HepG2 (cell line): ENCODE measurements at regions not wholly inside any gene's neighbourhood (a gene's known extent, or its start where the extent isn't known, plus 50 kb on each side); places are given as distances from the start of the nearest gene placed in this dataset.

Source experiments
- ARID2 ChIP-seq: sonication (generic); formaldehyde crosslinking; IDR thresholded peaks from 2 replicates; pipeline ENCODE4 v1.8.1; 2022; ENCODE audit warnings: mild to moderate bottlenecking, missing genetic modification reagents, borderline replicate concordance
- ATF7 ChIP-seq, 2 experiments: fragments of 450-650 bp in 1 of 2; sonication (generic) in 1 of 2; formaldehyde crosslinking in 1 of 2; IDR thresholded peaks; 2 replicates each; pipeline versions ENCODE4 v1.4.0 to v1.6.1; 2016 to 2020; ENCODE audit warnings: antibody characterized with exemption in 1 of 2, mild to moderate bottlenecking in 1 of 2, missing genetic modification reagents in 1 of 2
- CTCF ChIP-seq: sonication (generic); formaldehyde crosslinking; IDR thresholded peaks from 2 replicates; pipeline ENCODE4 v1.5.0; 2020; ENCODE audit warnings: mild to moderate bottlenecking, missing genetic modification reagents, moderate library complexity
- EP300 ChIP-seq, 3 experiments: sonication (generic) in 1 of 3; formaldehyde crosslinking in 1 of 3; IDR thresholded peaks; 2 replicates each; pipeline versions ENCODE4 v1.5.1 to v1.6.1; 2011 to 2020; ENCODE audit warnings: low read depth in 2 of 3, low read length in 2 of 3, borderline replicate concordance in 1 of 3, improper control_type of control experiment in 1 of 3, mild to moderate bottlenecking in 1 of 3, missing genetic modification reagents in 1 of 3, moderate library complexity in 1 of 3
- GABPA ChIP-seq, 2 experiments: IDR thresholded peaks; 2 replicates each; pipeline ENCODE4 v1.6.1; 2011 to 2016; ENCODE audit warnings: low read depth in 2 of 2, low read length in 1 of 2, missing biosample characterization in 1 of 2, missing genetic modification characterization in 1 of 2
- JUNB ChIP-seq: sonication (generic); formaldehyde crosslinking; IDR thresholded peaks from 2 replicates; pipeline ENCODE4 v1.8.0; 2022; ENCODE audit warnings: missing genetic modification reagents, mild to moderate bottlenecking, borderline replicate concordance
- KAT7 ChIP-seq: IDR thresholded peaks from 2 replicates; pipeline ENCODE4 v1.6.1; 2018; ENCODE audit warnings: borderline replicate concordance, missing compliant biosample characterization
- MAFK ChIP-seq, 2 experiments: IDR thresholded peaks in 1 of 2; conservative IDR thresholded peaks in 1 of 2; 2 replicates each; pipeline ENCODE4 v1.6.1; 2011; ENCODE audit warnings: improper control_type of control experiment in 2 of 2, low read length in 2 of 2
- POLR2A ChIP-seq, 2 experiments: IDR thresholded peaks; 2 replicates each; pipeline ENCODE4 v1.6.1; 2011; ENCODE audit warnings: low read depth in 2 of 2, low read length in 2 of 2, mild to moderate bottlenecking in 1 of 2, moderate library complexity in 1 of 2; ENCODE audit not compliant: insufficient read depth in 1 of 2
- POLR2AphosphoS2 ChIP-seq: IDR thresholded peaks from 2 replicates; pipeline ENCODE4 v1.6.1; 2011; ENCODE audit warnings: low read depth, low read length, improper control_type of control experiment
- POLR2AphosphoS5 ChIP-seq: IDR thresholded peaks from 2 replicates; pipeline ENCODE4 v1.6.1; 2012; ENCODE audit warnings: low read depth, low read length
- SIN3B ChIP-seq: fragments of 150-350 bp; IDR thresholded peaks from 2 replicates; pipeline ENCODE4 v1.6.1; 2014; ENCODE audit warnings: low read length
- SKIL ChIP-seq: sonication (generic); formaldehyde crosslinking; IDR thresholded peaks from 2 replicates; pipeline ENCODE4 v1.8.0; 2022; ENCODE audit warnings: missing genetic modification reagents, mild to moderate bottlenecking, moderate library complexity, borderline replicate concordance

- no peak for TF ChIP-seq CTCF (CRISPR knock-in tag)
- TF ChIP-seq GABPA (IDR thresholded peaks at IDR 0.05; ENCODE audit: low read depth, low read length) = no peak
- TF ChIP-seq GABPA (CRISPR knock-in tag; IDR thresholded peaks at IDR 0.05; ENCODE audit: low read depth) = no peak
- no peak for TF ChIP-seq POLR2AphosphoS5
- no peak for TF ChIP-seq ATF7 (IDR thresholded peaks at IDR 0.05)
- no peak for TF ChIP-seq ATF7 (CRISPR knock-in tag; IDR thresholded peaks at IDR 0.05)
- no peak for TF ChIP-seq JUNB (CRISPR knock-in tag)
- no peak for TF ChIP-seq KAT7 (CRISPR knock-in tag)
- no peak for TF ChIP-seq POLR2AphosphoS2
- no peak for TF ChIP-seq SIN3B
- no peak for TF ChIP-seq EP300 (IDR thresholded peaks at IDR 0.05; ENCODE audit: low read depth in 2 of 2, low read length in 2 of 2)
- TF ChIP-seq EP300 (CRISPR knock-in tag; IDR thresholded peaks at IDR 0.05; ENCODE audit: borderline replicate concordance) = no peak
- TF ChIP-seq ARID2 = no peak
- no peak for TF ChIP-seq SKIL (CRISPR knock-in tag)
- no peak for TF ChIP-seq MAFK (conservative IDR thresholded peaks at IDR 0.05 in 1 of 2, IDR thresholded peaks at IDR 0.05 in 1 of 2; ENCODE audit: low read length in 2 of 2)
- no peak for TF ChIP-seq POLR2A (IDR thresholded peaks at IDR 0.05; ENCODE audit: insufficient read depth in 1 of 2, low read depth in 2 of 2, low read length in 2 of 2)
These were observed 150.0 kb upstream of the GDNF start for GRCh38 chr5:37989884-37990283.
